DMS79 (cell line): ENCODE measurements at regions not wholly inside any gene's neighbourhood (a gene's known extent, or its start where the extent isn't known, plus 50 kb on each side); places are given as distances from the start of the nearest gene placed in this dataset.
A peak's percentile ranks its signal among the peaks of the same experiment; 100 is the strongest.
"Not testable (repeated sequence)": the region's sequence is repeated elsewhere in the genome, so short reads cannot be mapped to it uniquely, and the experiment has no call there.

Experiments
- DNase-seq: peaks from one replicate; lab custom pipeline; 2025; lab: John Stamatoyannopoulos, UW

DNA sequence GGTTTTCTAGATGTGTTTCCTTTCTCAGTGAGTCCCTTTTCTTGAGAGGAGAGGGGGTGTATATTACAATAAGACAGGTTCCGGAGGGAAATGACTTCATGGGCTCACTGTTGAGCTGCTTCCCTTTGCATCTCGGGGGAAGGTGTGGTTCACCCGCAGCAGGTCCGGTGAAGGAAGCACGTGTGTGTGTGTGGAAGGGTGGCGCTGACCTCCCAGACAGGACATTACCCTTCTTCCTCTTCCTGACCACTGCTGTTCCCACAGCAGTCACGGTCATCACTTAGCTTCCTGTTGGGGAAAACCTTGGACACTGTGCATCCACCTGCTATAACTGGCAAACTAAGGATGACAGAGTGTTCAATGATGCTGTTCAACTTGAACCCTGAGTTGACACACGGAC is 83.6 kb downstream of the PLEKHG1 start:
- no peak for DNase-seq

DNA sequence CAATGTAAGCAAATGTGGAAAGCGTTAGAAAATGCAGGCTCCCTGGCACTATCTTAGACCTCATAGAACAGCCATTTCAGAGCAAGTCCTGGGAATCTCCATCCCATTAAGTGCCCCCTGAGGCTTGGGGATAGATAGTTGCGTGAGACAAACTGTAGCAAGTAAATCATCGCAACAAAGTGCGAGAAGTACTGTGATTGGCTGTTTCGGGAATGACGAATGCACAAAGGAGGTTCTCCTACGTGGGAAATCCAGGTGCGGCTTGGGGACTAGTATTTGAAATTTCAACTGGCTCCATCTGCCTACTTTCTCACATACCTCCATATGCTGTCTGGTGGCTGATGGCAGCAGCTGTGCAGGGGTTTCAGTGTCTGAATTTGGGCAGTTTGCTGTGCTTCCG is 84.5 kb downstream of the PLEKHG1 start:
- DNase-seq = no peak

DNA sequence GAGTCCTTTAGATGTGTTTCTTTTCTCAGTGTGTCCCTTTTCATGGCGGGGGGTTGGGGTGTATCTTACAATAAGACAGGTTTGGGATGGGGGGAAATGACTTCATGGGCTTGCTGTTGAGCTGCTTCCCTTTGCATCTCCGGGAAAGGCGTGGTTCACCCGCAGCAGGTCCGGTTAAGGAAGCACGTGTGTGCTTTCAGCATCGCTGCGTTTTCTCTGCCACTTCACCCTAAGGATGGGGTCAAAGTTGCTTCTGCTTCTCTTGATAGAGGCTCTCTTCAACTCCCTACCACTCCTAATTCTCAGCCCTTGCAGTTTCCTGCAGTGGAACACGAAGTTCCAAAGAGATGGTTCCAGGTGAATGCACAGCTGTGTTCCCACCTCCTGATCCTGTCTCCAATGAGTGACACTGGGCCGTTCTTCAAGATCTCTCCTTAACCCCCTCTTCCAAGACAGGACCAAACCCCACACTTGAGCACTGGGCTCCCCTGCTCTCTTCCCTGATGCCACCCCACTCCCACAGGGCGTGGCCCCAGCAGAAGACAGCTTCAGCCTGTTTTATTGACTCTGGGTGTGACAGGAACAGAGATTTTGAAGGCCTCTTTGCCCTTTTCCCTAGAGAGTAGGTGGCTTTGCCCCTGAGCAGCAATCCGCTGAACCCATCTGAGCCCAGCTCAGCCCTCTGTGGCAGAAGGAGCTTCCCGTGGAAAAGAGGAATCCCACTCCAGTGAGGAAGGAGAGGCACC is 85.2 kb downstream of the PLEKHG1 start:
- no peak for DNase-seq

DNA sequence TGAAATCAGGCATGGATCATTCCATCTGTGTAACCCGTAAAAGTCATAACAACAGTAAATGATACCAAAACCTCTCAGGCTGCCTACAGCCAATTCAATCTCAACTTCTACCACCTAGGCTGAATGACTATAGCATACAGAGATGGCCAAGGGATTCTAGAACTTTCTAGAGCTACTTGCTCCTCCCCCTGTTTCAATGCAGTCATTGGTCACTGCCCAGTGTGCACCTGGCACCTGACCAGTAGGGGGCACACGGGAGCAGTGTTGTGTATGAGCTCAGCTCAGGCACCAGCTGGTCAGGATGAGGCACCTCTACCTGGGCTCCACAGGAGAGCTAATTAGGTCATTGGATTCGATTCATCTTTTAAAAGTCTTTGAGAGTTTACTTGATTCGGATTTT is 86.2 kb downstream of the PLEKHG1 start:
- no peak for DNase-seq

DNA sequence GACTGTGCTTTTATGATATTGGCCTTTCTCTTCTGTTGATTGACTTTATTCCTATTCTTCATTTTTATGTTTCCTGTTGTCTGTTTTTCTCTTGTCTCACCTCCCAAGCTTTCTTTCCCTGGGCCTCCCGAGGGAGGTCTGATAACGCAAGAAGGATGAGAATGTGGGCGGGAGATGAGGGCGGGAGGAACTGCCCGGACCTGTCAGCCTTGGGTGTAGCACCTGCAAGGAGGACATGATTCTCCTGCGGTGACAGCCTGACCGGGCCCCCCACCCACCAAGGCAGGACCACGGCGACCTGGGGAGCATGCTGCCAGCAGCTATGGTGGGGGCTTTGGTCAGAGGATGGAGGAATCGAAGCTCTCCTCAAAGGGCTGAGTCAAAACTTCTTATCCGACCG is 86.9 kb downstream of the PLEKHG1 start:
- no peak for DNase-seq

DNA sequence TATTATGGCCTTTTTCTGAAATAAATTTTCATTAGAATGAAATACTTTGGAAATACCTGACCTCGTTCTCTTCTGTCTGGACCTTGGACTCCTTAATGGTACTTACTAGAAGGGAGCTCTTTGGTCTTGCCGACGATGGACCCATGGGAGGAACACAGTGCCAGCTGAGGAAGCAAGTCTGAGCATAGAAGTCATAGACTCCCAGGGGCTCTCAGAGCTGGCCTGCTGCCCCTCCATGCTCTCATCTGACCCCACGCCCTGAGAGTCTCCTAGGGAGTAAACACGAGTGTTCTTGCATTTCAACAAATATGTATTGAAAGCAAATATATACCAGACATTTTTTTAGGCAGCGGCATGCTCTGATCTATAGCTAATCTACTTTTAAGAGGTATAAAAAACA is 87.8 kb downstream of the PLEKHG1 start:
- DNase-seq = no peak

DNA sequence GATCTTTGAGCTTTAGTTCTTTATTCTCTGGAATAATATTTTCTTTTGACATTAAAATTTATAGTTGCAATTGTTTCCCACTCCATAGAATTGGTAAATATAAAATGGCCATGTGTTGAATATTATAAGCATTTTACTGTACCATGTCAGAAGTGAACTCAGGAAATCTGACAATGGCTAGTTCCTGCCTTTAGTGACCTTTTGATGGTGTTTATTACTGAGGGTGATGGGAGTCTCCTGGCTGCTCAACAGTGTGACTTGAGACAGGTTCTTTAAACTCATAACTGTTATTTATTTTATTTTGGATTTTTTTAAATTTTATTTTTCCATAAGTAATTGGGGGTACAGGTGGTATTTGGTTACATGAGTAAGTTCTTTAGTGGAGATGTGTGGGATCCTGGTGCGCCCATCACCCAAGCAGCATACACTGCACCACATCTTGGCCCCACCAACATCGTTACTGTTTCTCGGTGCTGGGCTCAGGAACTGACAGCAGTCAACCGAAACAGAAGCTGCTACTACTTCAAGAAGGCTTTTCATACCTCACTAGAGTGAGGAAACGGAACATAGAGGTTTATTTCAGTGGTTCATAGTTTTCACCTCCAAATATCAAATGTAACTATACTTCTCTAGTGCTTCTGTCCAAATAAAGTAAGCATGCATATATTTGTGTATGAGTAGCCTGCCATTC is 90.4 kb downstream of the PLEKHG1 start:
- DNase-seq = no peak

DNA sequence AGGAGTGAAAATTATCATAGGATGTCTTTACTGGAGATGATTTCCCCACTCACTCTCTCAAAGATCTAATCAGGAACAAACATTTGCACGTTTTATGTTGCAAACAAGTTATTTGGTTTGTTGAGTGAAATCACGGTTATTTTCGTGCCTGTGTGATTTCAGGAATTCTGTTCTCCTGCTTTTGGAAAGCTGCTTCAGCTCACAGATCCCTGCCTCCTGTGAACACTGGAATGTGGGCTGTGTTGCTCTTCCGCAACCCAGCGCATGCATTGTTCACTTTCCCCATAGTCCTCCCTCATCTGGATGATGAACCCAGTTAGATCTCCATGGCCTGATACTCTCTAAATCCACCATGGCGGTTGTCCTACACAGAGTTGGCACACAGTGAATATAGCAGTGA is 91.0 kb downstream of the PLEKHG1 start:
- DNase-seq = no peak

DNA sequence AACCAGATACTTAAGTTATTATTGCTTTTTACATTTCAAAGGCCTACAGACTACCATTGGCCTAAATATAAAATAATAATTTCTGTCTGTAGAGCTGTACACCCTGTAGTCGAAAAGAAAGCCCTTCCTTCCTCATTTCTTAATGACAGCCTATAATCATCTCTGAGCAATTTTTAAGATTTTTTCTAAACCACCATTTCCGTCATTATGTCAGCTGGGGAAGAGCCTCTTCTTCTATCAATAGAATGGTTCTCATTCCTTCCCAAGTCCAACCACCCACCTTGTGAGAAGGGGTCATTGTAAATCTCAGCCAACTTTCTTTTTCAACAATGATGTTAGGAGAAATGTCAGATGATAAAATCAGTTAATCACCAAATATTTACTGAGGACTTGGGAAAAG is 91.8 kb downstream of the PLEKHG1 start:
- no peak for DNase-seq

DNA sequence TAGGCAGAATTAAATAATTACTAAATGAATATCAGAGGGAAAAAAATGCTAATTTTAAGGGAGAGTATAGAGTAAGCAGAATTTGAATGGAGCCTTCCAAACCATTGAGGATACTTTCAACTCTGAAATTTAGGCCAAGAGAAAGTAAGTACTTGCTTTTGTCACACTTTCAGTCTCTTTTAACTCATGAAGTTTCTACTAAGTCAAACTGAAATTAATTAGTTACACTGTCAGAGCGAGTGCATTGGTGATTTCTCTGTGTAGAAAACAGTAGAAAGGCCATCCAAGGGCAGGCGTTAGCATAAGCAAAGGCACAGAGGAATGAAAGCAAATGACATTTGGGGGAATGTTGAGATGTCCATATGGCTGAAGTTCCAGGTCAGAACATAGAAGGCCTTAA is 92.9 kb downstream of the PLEKHG1 start:
- DNase-seq = no peak

DNA sequence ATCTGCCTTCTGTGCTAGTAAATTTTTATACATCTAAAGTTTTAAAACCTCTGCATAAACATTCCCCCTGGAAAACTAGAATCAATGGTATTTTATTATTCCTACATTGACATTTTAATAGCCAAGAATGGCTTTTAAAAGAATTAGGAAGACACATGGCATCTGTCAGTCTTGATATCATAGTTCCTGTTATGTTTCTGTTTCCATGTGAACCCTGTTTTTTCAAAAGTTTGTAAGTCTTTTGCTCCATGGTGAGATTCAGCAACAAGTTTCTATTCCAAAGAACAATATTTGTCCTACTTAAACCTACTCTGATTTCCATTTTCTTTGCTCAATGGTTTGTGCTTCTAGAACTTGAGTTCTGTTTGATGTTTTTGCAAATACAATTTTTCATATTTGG is 95.2 kb downstream of the PLEKHG1 start:
- no peak for DNase-seq

DNA sequence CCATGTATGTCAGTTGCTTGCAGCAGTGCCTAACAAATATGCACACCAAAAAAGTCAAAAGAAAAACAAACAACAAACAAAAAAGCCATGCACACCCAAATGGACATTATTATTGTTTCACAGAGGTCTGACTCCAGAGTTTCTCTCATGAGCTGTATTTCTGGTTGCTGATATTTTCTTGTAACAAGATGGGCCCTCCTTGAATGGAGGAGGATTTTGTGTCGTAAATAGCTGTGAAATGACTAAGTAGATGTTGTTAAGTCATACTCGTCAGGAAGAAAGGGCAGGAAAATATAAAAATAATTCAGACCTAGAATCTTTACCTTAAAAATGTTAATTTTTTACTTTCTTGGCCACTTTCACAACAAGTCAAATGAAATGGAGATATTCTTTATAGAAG is 96.0 kb downstream of the PLEKHG1 start:
- no peak for DNase-seq

DNA sequence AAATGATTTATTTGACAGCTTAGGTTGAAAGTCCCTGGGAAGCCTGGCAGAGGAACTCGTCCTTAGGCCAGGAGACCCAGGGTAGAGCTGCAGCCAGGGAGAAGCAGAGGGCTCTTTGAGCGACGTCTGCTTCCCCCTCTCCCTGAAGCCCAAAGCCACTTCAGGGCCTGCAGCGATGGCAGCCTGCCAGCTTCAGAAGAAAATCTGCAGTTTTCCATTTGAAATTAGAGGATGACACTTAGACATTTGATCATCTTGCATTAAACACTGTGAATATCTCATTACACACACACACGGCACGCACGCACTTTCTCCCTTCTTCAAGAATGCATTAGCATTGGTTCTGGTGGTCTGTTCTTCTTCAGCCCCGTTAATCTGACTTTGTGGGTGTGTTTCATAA is 96.5 kb downstream of the PLEKHG1 start:
- peak; percentile 46 for DNase-seq

DNA sequence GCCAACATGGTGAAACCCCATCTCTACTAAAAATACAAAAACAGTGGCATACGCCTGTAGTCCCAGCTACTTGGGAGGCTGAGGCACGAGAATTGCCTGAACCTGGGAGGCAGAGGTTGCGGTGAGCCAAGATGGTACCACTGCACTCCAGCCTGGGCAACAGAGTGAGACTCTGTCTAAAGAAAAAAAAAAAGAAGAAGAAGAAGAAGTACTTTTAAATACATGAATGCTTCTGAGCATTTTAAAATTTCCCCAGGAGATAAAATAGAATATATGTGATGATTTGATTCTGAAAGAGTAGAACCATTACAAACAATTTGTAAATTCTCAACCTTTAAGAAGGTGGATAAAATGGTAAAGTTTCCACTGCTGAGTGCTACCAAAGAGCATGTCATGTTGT is 97.2 kb downstream of the PLEKHG1 start:
- not testable (repeated sequence) for DNase-seq

DNA sequence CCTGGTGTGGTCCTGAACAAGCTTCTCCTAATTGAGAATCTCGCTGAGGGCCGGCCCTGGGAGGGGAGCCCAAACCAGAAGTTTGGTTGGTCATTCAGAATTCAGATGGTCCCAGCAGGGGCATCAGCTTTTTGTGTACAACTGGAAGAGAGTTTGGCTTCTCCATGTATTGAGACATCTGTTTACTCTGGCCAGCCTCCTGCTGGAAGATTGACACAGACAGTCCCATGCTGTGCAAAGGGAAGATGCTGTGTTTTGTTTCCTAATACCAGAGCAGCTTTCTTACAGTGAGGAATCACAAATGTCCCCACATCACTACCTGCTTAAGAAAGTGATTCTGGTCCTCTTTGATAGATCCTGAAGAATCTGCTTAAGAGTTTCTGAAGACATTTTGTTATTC is 97.8 kb downstream of the PLEKHG1 start:
- no peak for DNase-seq

DNA sequence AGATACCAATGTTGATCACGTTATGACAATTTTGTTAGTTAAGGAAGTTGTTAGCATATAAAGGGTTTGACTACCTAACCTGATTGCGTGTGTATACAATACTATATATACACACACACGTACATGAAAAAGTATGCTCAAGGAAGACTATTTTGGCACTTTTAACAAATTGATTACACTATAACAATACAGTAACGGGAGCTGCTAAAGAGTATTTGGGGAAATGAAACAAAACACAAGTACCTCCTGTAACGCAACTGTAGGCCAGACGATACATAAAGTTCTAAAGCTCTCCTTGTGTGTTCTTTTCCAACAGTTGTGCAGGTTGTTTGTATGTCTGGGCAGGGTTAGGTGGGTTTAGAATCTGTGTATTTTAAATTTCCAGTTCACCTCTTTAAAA is 98.7 kb downstream of the PLEKHG1 start:
- no peak for DNase-seq

DNA sequence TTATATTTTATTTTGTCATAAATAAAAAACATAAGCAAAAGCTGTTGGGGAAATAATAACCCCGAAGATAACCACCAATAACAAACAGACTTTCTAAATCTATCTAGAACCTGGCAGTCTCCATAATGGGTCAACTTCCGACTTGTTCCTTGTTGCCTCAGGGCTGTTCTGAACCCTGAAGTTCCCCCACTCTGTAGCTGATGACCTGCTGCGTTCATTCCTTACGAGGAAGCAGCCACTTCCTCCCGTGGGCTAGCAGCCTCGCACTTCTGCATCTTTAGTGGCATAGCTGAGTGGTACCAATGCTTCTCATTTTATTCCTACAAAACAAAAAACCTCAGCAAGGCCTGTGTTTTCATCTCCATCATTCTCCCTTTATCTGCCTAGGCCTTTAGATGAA is 103.0 kb downstream of the PLEKHG1 start:
- no peak for DNase-seq

DNA sequence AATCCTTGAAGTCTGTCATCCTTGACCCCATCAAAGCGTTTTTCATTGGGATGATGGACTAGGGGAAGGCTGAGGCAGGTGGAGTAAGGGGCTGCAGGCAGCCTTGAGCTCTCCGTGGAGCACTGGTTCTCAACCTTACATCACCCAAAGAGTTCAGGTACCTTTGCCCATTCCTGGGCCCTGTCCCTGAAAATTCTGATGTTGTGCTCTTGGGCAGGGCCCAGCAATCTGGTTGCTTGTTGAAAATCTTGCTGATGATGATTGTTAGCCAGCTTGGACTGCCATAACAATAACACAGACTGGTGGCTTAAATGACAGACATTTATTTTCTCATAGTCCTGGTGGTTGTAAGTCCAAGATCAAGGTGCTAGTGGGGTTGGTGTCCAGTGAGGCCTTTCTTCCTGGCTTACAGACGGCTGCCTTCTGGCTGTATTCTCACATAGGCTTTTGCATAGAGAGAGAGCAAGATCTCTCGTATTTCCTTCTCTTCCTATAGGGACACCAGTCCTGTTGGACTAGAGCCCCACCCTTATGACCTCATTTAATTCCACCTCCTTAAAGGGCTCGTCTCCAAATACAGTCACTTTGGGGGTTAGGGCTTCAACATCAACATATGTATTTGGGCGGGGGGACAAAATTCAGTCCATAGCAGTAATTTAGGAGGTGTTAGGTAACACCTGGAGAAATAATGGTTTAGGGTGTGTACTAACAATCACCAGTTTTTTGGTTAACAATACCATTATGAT is 104.9 kb downstream of the PLEKHG1 start:
- no peak for DNase-seq

DNA sequence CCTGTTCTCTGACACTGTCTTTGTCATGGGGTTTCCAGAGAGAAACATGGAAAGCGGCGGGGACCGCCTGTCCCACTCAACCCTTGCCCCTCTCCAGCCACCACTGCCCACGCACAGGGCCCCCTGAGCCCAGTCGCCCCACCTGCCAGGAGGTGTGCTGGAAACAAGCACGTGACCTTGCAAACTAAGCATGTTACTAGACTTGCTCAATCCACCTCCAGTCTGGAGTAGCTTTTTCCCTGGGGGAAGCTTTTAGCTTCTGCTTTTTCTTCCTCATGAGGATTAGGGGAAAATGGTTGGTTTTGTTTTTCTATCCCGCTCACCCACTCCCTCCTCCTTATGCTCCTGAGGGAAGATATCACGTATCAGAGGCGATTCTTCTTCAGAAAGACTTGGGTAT is 105.7 kb downstream of the PLEKHG1 start:
- no peak for DNase-seq

DNA sequence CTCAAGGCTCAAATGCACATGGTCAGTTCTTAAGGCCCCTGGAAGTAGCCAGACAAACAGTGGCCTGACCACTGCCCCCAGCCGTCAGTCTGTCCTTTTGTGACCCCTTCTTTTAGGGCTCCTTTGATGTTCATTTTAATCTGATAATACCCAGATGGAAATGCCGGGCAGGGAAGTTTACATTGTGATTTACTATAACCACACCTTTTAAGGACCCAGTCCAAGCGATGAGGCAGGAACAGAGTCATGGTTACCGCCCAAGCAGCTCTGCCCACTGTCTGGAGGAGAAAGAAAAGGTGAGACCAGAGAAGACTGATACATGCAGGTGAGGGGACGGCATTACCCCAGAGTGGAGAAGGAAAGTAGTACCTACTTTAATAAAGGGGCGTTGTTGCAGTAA is 110.6 kb downstream of the PLEKHG1 start:
- DNase-seq = no peak

DNA sequence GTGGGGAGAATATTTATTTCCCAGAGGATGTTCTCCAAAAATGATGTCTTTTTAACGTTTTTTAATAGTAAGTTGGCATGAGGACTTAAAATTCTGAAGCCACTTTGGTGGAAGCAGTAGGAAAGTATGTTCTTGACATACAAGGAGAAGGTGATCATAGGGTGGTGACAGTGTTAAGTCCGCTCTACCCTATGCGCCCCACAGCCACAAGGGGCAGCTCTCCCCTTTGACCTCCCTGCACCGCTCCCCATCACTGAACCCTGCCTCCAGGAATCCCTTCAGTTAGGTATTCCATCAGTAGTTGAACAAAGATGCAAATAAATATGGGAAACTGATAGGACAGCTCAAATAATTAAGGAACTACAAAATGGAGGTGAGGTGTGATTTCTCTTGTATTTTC is 111.4 kb downstream of the PLEKHG1 start:
- DNase-seq = no peak

DNA sequence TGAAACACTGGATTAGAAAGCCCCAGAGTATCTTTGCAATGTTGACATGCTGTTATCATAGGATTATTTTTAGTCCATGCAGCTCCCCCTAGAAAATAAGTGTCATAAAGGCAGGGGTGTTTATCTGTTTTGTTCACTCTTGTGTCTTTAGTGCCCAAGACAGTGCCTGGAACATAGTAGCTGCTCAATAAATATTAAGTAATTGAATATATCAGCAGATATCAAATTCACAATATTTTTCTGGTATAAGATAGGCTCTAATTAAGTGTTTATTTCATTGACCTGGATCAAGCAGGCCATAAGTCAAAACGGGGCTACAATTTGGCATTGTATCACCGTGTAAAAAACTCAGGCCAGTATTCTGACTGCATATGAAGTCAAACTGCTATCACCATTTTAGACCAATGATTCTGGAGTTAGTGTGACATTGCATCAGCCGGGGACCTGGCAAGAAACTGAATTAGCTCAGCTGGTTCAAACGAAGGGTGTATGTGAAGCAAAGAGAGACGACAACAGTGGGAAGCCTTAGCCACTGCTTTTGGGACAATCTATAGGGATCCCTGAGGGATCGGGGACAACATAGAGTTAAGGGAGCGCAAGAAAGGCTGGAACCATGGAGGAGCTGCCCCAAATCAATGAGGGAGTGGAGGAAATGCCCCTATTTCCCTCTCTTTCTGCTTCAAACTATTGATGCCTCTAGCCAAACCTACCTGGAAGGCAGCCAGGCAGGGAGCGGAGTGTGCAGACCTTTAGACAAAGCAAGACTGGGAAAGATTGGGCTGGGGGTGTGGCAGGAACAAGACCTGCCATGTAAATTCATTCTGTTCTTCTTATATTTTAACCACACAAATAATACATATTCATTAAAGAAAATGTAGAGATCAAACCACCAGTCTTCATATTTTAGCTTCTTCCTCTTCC is 112.2 kb downstream of the PLEKHG1 start:
- DNase-seq = no peak
